ENCODE measurements at regions not wholly inside any gene's neighbourhood (a gene's known extent, or its start where the extent isn't known, plus 50 kb on each side); places are given as distances from the start of the nearest gene placed in this dataset.
A peak's percentile ranks its signal among the peaks of the same experiment; 100 is the strongest.

DNA sequence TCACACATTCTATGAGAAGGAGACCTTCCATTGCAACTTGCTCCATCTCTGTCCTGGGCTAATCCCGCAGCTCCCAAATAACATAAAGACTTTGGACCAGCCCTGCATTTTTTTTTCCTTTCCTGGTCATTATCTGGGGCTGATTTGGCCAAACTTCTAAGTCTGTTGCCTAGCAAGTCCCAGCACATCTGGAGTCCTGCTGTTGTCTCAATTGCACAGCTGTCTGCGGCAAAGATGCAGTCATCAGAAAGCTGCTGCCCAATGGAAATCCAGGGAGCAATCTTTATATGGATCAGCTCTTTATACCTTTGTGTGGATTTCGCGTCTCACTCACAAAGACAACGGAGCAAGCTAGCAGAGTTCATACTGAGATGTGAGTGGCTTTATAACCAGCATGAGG lies 105.9 kb downstream of the NXPE2 start:
- Histone ChIP-seq H3K79me2 (ENCODE audit: insufficient read depth) (no peaks in the 10 kb centered on the region), H2AFZ (ENCODE audit: low read depth) (no peak overlapping the region), H3K4me3 (ENCODE audit: low read depth in 2 of 2, low read length in 1 of 2) (no peak overlapping the region), H3F3A (replicated peaks; ENCODE audit: insufficient read depth) (no peaks in the 10 kb centered on the region), H3K9me2 (no peaks in the 10 kb centered on the region), H3K27me3 (ENCODE audit: insufficient read depth) (no peaks in the 10 kb centered on the region), H3K27ac (ENCODE audit: low read depth in 2 of 2, low read length in 1 of 2) (no peak overlapping the region), H3K9me3 (no peaks in the 10 kb centered on the region), H3K4me2 (no peak overlapping the region), H4K20me1 (ENCODE audit: insufficient read depth) (no peaks in the 10 kb centered on the region), H3K9ac (no peak overlapping the region), H3K4me1 (ENCODE audit: control insufficient read depth in 1 of 2, insufficient read depth in 2 of 2, low read depth in 1 of 2, low read length in 1 of 2) (peaks cover 0 to 10% of the 10 kb centered on the region in 2 experiments; a peak in 1 of 4 replicates), H3K36me3 (replicated peaks in 1 of 2; ENCODE audit: control insufficient read depth in 1 of 2, insufficient read depth in 2 of 2, low read length in 1 of 2) (no peaks in the 10 kb centered on the region)
- DNase-seq, result peak; percentile 36
- TF ChIP-seq MXI1 (IDR thresholded peaks at IDR 0.05; ENCODE audit: low read depth, low read length) (no peak), RXRA (IDR thresholded peaks at IDR 0.05; ENCODE audit: borderline replicate concordance, low read depth) (no peak), RCOR1 (IDR thresholded peaks at IDR 0.05; ENCODE audit: low read length) (no peak), TAF1 (IDR thresholded peaks at IDR 0.05; ENCODE audit: borderline replicate concordance, low read depth, low read length) (no peak), USF1 (IDR thresholded peaks at IDR 0.05; ENCODE audit: borderline replicate concordance, low read depth) (no peak), JUND (IDR thresholded peaks at IDR 0.05) (no peak), ZBTB33 (IDR thresholded peaks at IDR 0.05; ENCODE audit: borderline replicate concordance, low read depth) (no peak)
- TF ChIP-seq, protein P1, sequence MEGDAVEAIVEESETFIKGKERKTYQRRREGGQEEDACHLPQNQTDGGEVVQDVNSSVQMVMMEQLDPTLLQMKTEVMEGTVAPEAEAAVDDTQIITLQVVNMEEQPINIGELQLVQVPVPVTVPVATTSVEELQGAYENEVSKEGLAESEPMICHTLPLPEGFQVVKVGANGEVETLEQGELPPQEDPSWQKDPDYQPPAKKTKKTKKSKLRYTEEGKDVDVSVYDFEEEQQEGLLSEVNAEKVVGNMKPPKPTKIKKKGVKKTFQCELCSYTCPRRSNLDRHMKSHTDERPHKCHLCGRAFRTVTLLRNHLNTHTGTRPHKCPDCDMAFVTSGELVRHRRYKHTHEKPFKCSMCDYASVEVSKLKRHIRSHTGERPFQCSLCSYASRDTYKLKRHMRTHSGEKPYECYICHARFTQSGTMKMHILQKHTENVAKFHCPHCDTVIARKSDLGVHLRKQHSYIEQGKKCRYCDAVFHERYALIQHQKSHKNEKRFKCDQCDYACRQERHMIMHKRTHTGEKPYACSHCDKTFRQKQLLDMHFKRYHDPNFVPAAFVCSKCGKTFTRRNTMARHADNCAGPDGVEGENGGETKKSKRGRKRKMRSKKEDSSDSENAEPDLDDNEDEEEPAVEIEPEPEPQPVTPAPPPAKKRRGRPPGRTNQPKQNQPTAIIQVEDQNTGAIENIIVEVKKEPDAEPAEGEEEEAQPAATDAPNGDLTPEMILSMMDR (IDR thresholded peaks at IDR 0.05), result no peak
- TF ChIP-seq, protein P2, sequence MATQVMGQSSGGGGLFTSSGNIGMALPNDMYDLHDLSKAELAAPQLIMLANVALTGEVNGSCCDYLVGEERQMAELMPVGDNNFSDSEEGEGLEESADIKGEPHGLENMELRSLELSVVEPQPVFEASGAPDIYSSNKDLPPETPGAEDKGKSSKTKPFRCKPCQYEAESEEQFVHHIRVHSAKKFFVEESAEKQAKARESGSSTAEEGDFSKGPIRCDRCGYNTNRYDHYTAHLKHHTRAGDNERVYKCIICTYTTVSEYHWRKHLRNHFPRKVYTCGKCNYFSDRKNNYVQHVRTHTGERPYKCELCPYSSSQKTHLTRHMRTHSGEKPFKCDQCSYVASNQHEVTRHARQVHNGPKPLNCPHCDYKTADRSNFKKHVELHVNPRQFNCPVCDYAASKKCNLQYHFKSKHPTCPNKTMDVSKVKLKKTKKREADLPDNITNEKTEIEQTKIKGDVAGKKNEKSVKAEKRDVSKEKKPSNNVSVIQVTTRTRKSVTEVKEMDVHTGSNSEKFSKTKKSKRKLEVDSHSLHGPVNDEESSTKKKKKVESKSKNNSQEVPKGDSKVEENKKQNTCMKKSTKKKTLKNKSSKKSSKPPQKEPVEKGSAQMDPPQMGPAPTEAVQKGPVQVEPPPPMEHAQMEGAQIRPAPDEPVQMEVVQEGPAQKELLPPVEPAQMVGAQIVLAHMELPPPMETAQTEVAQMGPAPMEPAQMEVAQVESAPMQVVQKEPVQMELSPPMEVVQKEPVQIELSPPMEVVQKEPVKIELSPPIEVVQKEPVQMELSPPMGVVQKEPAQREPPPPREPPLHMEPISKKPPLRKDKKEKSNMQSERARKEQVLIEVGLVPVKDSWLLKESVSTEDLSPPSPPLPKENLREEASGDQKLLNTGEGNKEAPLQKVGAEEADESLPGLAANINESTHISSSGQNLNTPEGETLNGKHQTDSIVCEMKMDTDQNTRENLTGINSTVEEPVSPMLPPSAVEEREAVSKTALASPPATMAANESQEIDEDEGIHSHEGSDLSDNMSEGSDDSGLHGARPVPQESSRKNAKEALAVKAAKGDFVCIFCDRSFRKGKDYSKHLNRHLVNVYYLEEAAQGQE (IDR thresholded peaks at IDR 0.05; ENCODE audit: low read depth, low read length), result no peak
- ChIA-PET CTCF (interaction anchor here (1.0 to 4.3 kb wide), 4 partner anchors 9 to 21 kb away, joined by 3 to 27 read pairs (median 4); no protein-coding TSS in a partner anchor), POLR2A (interaction anchor here (0.6 kb wide), 1 partner anchor 327 kb away, joined by 3 read pairs; no protein-coding TSS in a partner anchor)
- 53% methylated on average over 5 of the region's 5 CpGs for WGBS (ENCODE audit: low lambda C conversion rate)
